ENCODE measurements at regions not wholly inside any gene's neighbourhood (a gene's known extent, or its start where the extent isn't known, plus 50 kb on each side); places are given as distances from the start of the nearest gene placed in this dataset.

GRCh38 chr2:137729305-137729704, 235.0 kb upstream of the HNMT start:
- DNase-seq (ENCODE audit: low spot score), result no peak

- DNase-seq (ENCODE audit: low spot score), result no peak
These were observed 226.7 kb upstream of the HNMT start for GRCh38 chr2:137737559-137737958.

GRCh38 chr2:137741784-137742362, 222.4 kb upstream of the HNMT start:
- no peak for DNase-seq (ENCODE audit: low spot score)

- no peak for DNase-seq (ENCODE audit: low spot score)
These were observed 216.8 kb upstream of the HNMT start for GRCh38 chr2:137747509-137747908.

- no peak for DNase-seq (ENCODE audit: low spot score)
These were observed 215.7 kb upstream of the HNMT start for GRCh38 chr2:137748533-137748932.

- DNase-seq (ENCODE audit: low spot score), result no peak
These were observed 199.6 kb upstream of the HNMT start for GRCh38 chr2:137764646-137765045.

- DNase-seq (ENCODE audit: low spot score), result no peak
These were observed 194.9 kb upstream of the HNMT start for GRCh38 chr2:137769406-137769805.

- DNase-seq (ENCODE audit: low spot score), result peak; percentile 66
These were observed 194.1 kb upstream of the HNMT start for GRCh38 chr2:137770166-137770565.

- DNase-seq (ENCODE audit: low spot score), result no peak
These were observed 193.2 kb upstream of the HNMT start for GRCh38 chr2:137771064-137771463.

GRCh38 chr2:137772451-137772850, 191.8 kb upstream of the HNMT start:
- no peak for DNase-seq (ENCODE audit: low spot score)

- DNase-seq (ENCODE audit: low spot score), result no peak
These were observed 188.7 kb upstream of the HNMT start for GRCh38 chr2:137775529-137775928.

GRCh38 chr2:137776697-137777096, 187.6 kb upstream of the HNMT start:
- no peak for DNase-seq (ENCODE audit: low spot score)

GRCh38 chr2:137797641-137798040, 166.6 kb upstream of the HNMT start:
- no peak for DNase-seq (ENCODE audit: low spot score)

- no peak for DNase-seq (ENCODE audit: low spot score)
These were observed 164.7 kb upstream of the HNMT start for GRCh38 chr2:137799600-137799999.

- no peak for DNase-seq (ENCODE audit: low spot score)
These were observed 163.9 kb upstream of the HNMT start for GRCh38 chr2:137800386-137800785.

- no peak for DNase-seq (ENCODE audit: low spot score)
These were observed 163.0 kb upstream of the HNMT start for GRCh38 chr2:137801228-137801627.

- DNase-seq (ENCODE audit: low spot score), result no peak
These were observed 162.2 kb upstream of the HNMT start for GRCh38 chr2:137802038-137802437.

- DNase-seq (ENCODE audit: low spot score), result no peak
These were observed 158.0 kb upstream of the HNMT start for GRCh38 chr2:137806068-137806805.

GRCh38 chr2:137809252-137809651, 155.0 kb upstream of the HNMT start:
- DNase-seq (ENCODE audit: low spot score), result no peak

GRCh38 chr2:137809837-137810236, 154.4 kb upstream of the HNMT start:
- DNase-seq (ENCODE audit: low spot score), result no peak

- no peak for DNase-seq (ENCODE audit: low spot score)
These were observed 151.8 kb upstream of the HNMT start for GRCh38 chr2:137812517-137812916.

GRCh38 chr2:137813176-137813575, 151.1 kb upstream of the HNMT start:
- peak; percentile 44 for DNase-seq (ENCODE audit: low spot score)

- DNase-seq (ENCODE audit: low spot score), result no peak
These were observed 147.2 kb upstream of the HNMT start for GRCh38 chr2:137817058-137817457.

- no peak for DNase-seq (ENCODE audit: low spot score)
These were observed 141.1 kb upstream of the HNMT start for GRCh38 chr2:137823196-137823595.
